ENCODE measurements at regions not wholly inside any gene's neighbourhood (a gene's known extent, or its start where the extent isn't known, plus 50 kb on each side); places are given as distances from the start of the nearest gene placed in this dataset.

GRCh38 chr12:16119618-16120415, 157.7 kb downstream of the SLC15A5 start:
- H3K4me1 ChIP-seq, result peaks cover 0 to 6% (median 0%) of the 10 kb centered on the region in 4 donors
- WGBS, 2 donors (ENCODE audit: low coverage in 1 of 2), result 38 to 42% methylated on average over 5 of the region's 5 CpGs
- intact Hi-C loops (cut with DNase I; ENCODE audit: low total_unique reads), result no loop called here
- no peak overlapping the region for H3K27ac ChIP-seq
- DNase-seq, result no peak
- no peaks in the 10 kb centered on the region for H3K27me3 ChIP-seq
- H3K4me3 ChIP-seq, result no peak overlapping the region
- no peaks in the 10 kb centered on the region for H3K9me3 ChIP-seq
- in situ Hi-C loops (cut with MboI; ENCODE audit: low pct_ligation_motif_present in 1 of 4, low pct_unique_long_range_greater_than_20kb in 1 of 4, low sequenced_read_pairs in 3 of 4), result no loop called here
- TF ChIP-seq POLR2A (IDR thresholded peaks at IDR 0.05), result no peak
- TF ChIP-seq CTCF (IDR thresholded peaks at IDR 0.05), result no peak
- TF ChIP-seq EP300 (IDR thresholded peaks at IDR 0.05; ENCODE audit: low read depth), result no peak
- no peak for TF ChIP-seq POLR2AphosphoS5 (IDR thresholded peaks at IDR 0.05)
- no peaks in the 10 kb centered on the region for H3K36me3 ChIP-seq

GRCh38 chr12:16118586-16118985, 158.9 kb downstream of the SLC15A5 start:
- in situ Hi-C loops (cut with MboI; ENCODE audit: low pct_ligation_motif_present in 1 of 4, low pct_unique_long_range_greater_than_20kb in 1 of 4, low sequenced_read_pairs in 3 of 4) (no loop called here), intact Hi-C loops (cut with DNase I; ENCODE audit: low total_unique reads) (no loop called here)
- H3K27me3 ChIP-seq, result no peaks in the 10 kb centered on the region
- H3K4me1 ChIP-seq, result peaks cover 0 to 6% (median 0%) of the 10 kb centered on the region in 4 donors
- no peak overlapping the region for H3K4me3 ChIP-seq
- no peak for DNase-seq
- H3K9me3 ChIP-seq, result no peaks in the 10 kb centered on the region
- H3K27ac ChIP-seq, result no peak overlapping the region
- no peak for TF ChIP-seq POLR2A (IDR thresholded peaks at IDR 0.05)
- TF ChIP-seq CTCF (IDR thresholded peaks at IDR 0.05), result no peak
- no peak for TF ChIP-seq POLR2AphosphoS5 (IDR thresholded peaks at IDR 0.05)
- no peak for TF ChIP-seq EP300 (IDR thresholded peaks at IDR 0.05; ENCODE audit: low read depth)
- H3K36me3 ChIP-seq, result no peaks in the 10 kb centered on the region

GRCh38 chr12:16112612-16113560, 164.6 kb downstream of the SLC15A5 start:
- Histone ChIP-seq H3K4me3 (no peak overlapping the region), H3K27me3 (no peaks in the 10 kb centered on the region), H3K9me3 (no peaks in the 10 kb centered on the region), H3K27ac (no peak overlapping the region), H3K36me3 (no peaks in the 10 kb centered on the region), H3K4me1 (no peaks in the 10 kb centered on the region)
- intact Hi-C loops (cut with DNase I; ENCODE audit: low total_unique reads) (no loop called here), in situ Hi-C loops (cut with MboI; ENCODE audit: low pct_ligation_motif_present in 1 of 4, low pct_unique_long_range_greater_than_20kb in 1 of 4, low sequenced_read_pairs in 3 of 4) (no loop called here)
- TF ChIP-seq POLR2A (IDR thresholded peaks at IDR 0.05) (no peak), POLR2AphosphoS5 (IDR thresholded peaks at IDR 0.05) (no peak), EP300 (IDR thresholded peaks at IDR 0.05; ENCODE audit: low read depth) (no peak), CTCF (IDR thresholded peaks at IDR 0.05) (no peak)
- no peak for DNase-seq
- 76% methylated on average over 11 of the region's 11 CpGs; no CpG with 5 or more reads in 1 of the 2 donors for WGBS, 2 donors (ENCODE audit: low coverage in 1 of 2)

GRCh38 chr12:16112130-16112529, 165.4 kb downstream of the SLC15A5 start:
- WGBS, 2 donors (ENCODE audit: low coverage in 1 of 2), result 60 to 74% methylated on average over 3 to 4 of the region's 4 CpGs
- no peaks in the 10 kb centered on the region for H3K27me3 ChIP-seq
- in situ Hi-C loops (cut with MboI; ENCODE audit: low pct_ligation_motif_present in 1 of 4, low pct_unique_long_range_greater_than_20kb in 1 of 4, low sequenced_read_pairs in 3 of 4) (no loop called here), intact Hi-C loops (cut with DNase I; ENCODE audit: low total_unique reads) (no loop called here)
- H3K4me3 ChIP-seq, result no peak overlapping the region
- H3K9me3 ChIP-seq, result no peaks in the 10 kb centered on the region
- H3K4me1 ChIP-seq, result no peaks in the 10 kb centered on the region
- H3K36me3 ChIP-seq, result no peaks in the 10 kb centered on the region
- TF ChIP-seq CTCF (IDR thresholded peaks at IDR 0.05) (no peak), POLR2A (IDR thresholded peaks at IDR 0.05) (no peak), POLR2AphosphoS5 (IDR thresholded peaks at IDR 0.05) (no peak), EP300 (IDR thresholded peaks at IDR 0.05; ENCODE audit: low read depth) (no peak)
- no peak overlapping the region for H3K27ac ChIP-seq
- DNase-seq, result no peak
